ENCODE measurements at regions not wholly inside any gene's neighbourhood (a gene's known extent, or its start where the extent isn't known, plus 50 kb on each side); places are given as distances from the start of the nearest gene placed in this dataset.

DNA sequence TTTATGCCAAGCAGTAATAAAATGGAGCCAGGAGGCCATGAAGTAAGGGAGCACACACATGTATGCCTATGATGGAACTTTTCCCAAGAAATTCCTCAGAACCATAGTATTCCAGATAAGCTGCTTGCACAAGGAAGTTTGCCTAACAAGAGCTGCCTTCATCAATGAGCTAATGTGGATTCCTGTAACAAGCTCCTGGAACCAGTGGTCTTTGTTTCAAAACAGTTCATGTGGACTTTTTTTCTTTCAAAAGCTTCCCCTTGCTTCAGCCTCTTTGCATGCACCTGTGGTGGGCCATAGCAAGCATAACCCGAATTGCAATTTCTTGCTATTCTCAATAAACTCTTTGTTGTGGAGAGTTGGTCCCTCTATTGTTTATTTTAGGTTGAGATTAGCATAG, 359.6 kb downstream of the UTRN start (continued):
- 0 out of 2 replicates have a peak, but pooled peaks have one; percentile 16 for TF ChIP-seq REPIN1 (CRISPR knock-in tag; IDR thresholded peaks at IDR 0.05; ENCODE audit: borderline replicate concordance, low read depth)
- TF ChIP-seq, protein P1, sequence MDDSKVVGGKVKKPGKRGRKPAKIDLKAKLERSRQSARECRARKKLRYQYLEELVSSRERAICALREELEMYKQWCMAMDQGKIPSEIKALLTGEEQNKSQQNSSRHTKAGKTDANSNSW (CRISPR knock-in tag; IDR thresholded peaks at IDR 0.05; ENCODE audit: borderline replicate concordance): no peak
- TF ChIP-seq ATF2 (CRISPR knock-in tag; IDR thresholded peaks at IDR 0.05): no peak
- peak; percentile 49; the same call in 1 of the 2 replicates for TF ChIP-seq HNF4A (CRISPR knock-in tag; IDR thresholded peaks at IDR 0.05)
- TF ChIP-seq HDAC2 (CRISPR knock-in tag; IDR thresholded peaks at IDR 0.05): no peak
- TF ChIP-seq ZZZ3 (CRISPR knock-in tag; IDR thresholded peaks at IDR 0.05; ENCODE audit: borderline replicate concordance): no peak
- TF ChIP-seq ZBTB38 (CRISPR knock-in tag; IDR thresholded peaks at IDR 0.05): no peak
- TF ChIP-seq ZNF644 (CRISPR knock-in tag; IDR thresholded peaks at IDR 0.05; ENCODE audit: low read depth): peak; percentile 75; the same call in 1 of the 2 replicates
- no peak for TF ChIP-seq ASH2L (IDR thresholded peaks at IDR 0.05; ENCODE audit: insufficient read length, low read depth, low read length)
- TF ChIP-seq ZNF225 (CRISPR knock-in tag; IDR thresholded peaks at IDR 0.05): no peak
- no peak for TF ChIP-seq TSC22D2 (CRISPR knock-in tag; IDR thresholded peaks at IDR 0.05; ENCODE audit: borderline replicate concordance)
- TF ChIP-seq, protein P2, sequence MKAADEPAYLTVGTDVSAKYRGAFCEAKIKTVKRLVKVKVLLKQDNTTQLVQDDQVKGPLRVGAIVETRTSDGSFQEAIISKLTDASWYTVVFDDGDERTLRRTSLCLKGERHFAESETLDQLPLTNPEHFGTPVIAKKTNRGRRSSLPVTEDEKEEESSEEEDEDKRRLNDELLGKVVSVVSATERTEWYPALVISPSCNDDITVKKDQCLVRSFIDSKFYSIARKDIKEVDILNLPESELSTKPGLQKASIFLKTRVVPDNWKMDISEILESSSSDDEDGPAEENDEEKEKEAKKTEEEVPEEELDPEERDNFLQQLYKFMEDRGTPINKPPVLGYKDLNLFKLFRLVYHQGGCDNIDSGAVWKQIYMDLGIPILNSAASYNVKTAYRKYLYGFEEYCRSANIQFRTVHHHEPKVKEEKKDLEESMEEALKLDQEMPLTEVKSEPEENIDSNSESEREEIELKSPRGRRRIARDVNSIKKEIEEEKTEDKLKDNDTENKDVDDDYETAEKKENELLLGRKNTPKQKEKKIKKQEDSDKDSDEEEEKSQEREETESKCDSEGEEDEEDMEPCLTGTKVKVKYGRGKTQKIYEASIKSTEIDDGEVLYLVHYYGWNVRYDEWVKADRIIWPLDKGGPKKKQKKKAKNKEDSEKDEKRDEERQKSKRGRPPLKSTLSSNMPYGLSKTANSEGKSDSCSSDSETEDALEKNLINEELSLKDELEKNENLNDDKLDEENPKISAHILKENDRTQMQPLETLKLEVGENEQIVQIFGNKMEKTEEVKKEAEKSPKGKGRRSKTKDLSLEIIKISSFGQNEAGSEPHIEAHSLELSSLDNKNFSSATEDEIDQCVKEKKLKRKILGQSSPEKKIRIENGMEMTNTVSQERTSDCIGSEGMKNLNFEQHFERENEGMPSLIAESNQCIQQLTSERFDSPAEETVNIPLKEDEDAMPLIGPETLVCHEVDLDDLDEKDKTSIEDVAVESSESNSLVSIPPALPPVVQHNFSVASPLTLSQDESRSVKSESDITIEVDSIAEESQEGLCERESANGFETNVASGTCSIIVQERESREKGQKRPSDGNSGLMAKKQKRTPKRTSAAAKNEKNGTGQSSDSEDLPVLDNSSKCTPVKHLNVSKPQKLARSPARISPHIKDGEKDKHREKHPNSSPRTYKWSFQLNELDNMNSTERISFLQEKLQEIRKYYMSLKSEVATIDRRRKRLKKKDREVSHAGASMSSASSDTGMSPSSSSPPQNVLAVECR (CRISPR knock-in tag; IDR thresholded peaks at IDR 0.05; ENCODE audit: borderline replicate concordance): no peak
- no peak for TF ChIP-seq ZNF496 (CRISPR knock-in tag; IDR thresholded peaks at IDR 0.05; ENCODE audit: insufficient replicate concordance)
- TF ChIP-seq FOXA3 (CRISPR knock-in tag; IDR thresholded peaks at IDR 0.05): peak; percentile 66
- TF ChIP-seq ELF1 (CRISPR knock-in tag; IDR thresholded peaks at IDR 0.05): peak; percentile 18; the same call in 1 of the 2 replicates
- TF ChIP-seq ZNF383 (CRISPR knock-in tag; IDR thresholded peaks at IDR 0.05; ENCODE audit: borderline replicate concordance): no peak

Data from HepG2 (cell line).